H1 (cell line): ENCODE measurements at regions not wholly inside any gene's neighbourhood (a gene's known extent, or its start where the extent isn't known, plus 50 kb on each side); places are given as distances from the start of the nearest gene placed in this dataset.

ENCODE experiments used
- CTCF ChIA-PET: fragments of 300-600 bp; sonication (Branson Sonifier 250); formaldehyde crosslinking; loops from one replicate; lab custom pipeline; 2021; ENCODE audit not compliant: partially characterized antibody; lab: Charles Lee
- POLR2A ChIA-PET: fragments of 300-600 bp; sonication (Branson Sonifier 250); formaldehyde crosslinking; loops from one replicate; lab custom pipeline; 2021; ENCODE audit warnings: inconsistent platforms; ENCODE audit not compliant: partially characterized antibody; lab: Charles Lee
- DNase-seq, 2 experiments: peaks; one replicate each; pipeline versions ENCODE4 v3.0.0 to v3.0.0-alpha.2; 2010 to 2022; ENCODE audit warnings: low spot score in 2 of 2, low read depth in 1 of 2, mixed read lengths in 1 of 2
- FAIRE-seq: peaks from 2 replicates; lab custom pipeline; 2011; peaks lifted over from hg19 to GRCh38; lab: Jason Lieb, UNC
- H2AFZ ChIP-seq: 2 replicates; pipeline ENCODE4 v1.8.1; 2012; ENCODE audit warnings: low read length, inconsistent platforms
- H2AK5ac ChIP-seq: 2 replicates; pipeline ENCODE4 v1.6.1; 2013; ENCODE audit warnings: low read depth, low read length
- H2BK120ac ChIP-seq: replicated peaks from 2 replicates; pipeline ENCODE3; 2013; ENCODE audit warnings: low read depth, low read length, inconsistent platforms
- H2BK12ac ChIP-seq: 2 replicates; pipeline ENCODE4 v1.6.1; 2013; ENCODE audit warnings: low read depth, low read length
- H2BK15ac ChIP-seq: 2 replicates; pipeline ENCODE4 v1.6.1; 2013; ENCODE audit warnings: low read length
- H2BK20ac ChIP-seq: 2 replicates; pipeline ENCODE4 v1.6.1; 2013; ENCODE audit warnings: low read length
- H2BK5ac ChIP-seq: 2 replicates; pipeline ENCODE4 v1.6.1; 2013; ENCODE audit warnings: low read depth, low read length
- H3K14ac ChIP-seq: 2 replicates; pipeline ENCODE4 v1.6.1; 2013; ENCODE audit warnings: inconsistent platforms; ENCODE audit not compliant: insufficient read length
- H3K18ac ChIP-seq: 2 replicates; pipeline ENCODE4 v1.6.1; 2013; ENCODE audit warnings: low read length; ENCODE audit errors: extremely low read depth
- H3K23ac ChIP-seq: 2 replicates; pipeline ENCODE4 v1.6.1; 2013; ENCODE audit warnings: inconsistent platforms; ENCODE audit not compliant: insufficient read length
- H3K23me2 ChIP-seq: 2 replicates; pipeline ENCODE4 v1.6.1; 2013; ENCODE audit warnings: low read depth, low read length
- H3K27ac ChIP-seq: 2 replicates; pipeline ENCODE4 v1.6.1; 2011; ENCODE audit warnings: low read depth, low read length, inconsistent platforms
- H3K27me3 ChIP-seq, 4 experiments: replicated peaks in 1 of 4; 1 replicate in 1 of 4; 2 replicates in 3 of 4; pipeline versions ENCODE4 v1.6.1 to v1.8.1; 2011 to 2013; ENCODE audit warnings: low read length in 3 of 4, mild to moderate bottlenecking in 3 of 4, inconsistent platforms in 2 of 4, mixed read lengths in 2 of 4, moderate library complexity in 1 of 4; ENCODE audit not compliant: control insufficient read depth in 3 of 4, insufficient read depth in 3 of 4; ENCODE audit errors: extremely low read depth in 1 of 4
- H3K36me3 ChIP-seq, 4 experiments: 2 replicates each; pipeline versions ENCODE4 v1.6.1 to v1.8.1; 2011 to 2013; ENCODE audit warnings: mild to moderate bottlenecking in 4 of 4, low read length in 3 of 4, moderate library complexity in 2 of 4, control low read depth in 1 of 4, inconsistent platforms in 1 of 4; ENCODE audit not compliant: insufficient read depth in 4 of 4, control insufficient read depth in 2 of 4
- H3K4ac ChIP-seq: replicated peaks from 2 replicates; pipeline ENCODE3; 2013; ENCODE audit warnings: low read length, low read depth, mixed read lengths, inconsistent platforms; ENCODE audit not compliant: insufficient read length
- H3K4me1 ChIP-seq, 4 experiments: replicated peaks in 1 of 4; 1 replicate in 1 of 4; 2 replicates in 3 of 4; pipeline versions ENCODE4 v1.6.1 to v1.8.1; 2011 to 2013; ENCODE audit warnings: low read length in 3 of 4, inconsistent platforms in 2 of 4, mixed read lengths in 1 of 4; ENCODE audit not compliant: insufficient read depth in 4 of 4, control insufficient read depth in 3 of 4
- H3K4me2 ChIP-seq, 2 experiments: 2 replicates each; pipeline versions ENCODE4 v1.6.1 to v1.8.1; 2011 to 2013; ENCODE audit warnings: low read depth in 2 of 2, low read length in 2 of 2, control low read depth in 1 of 2, inconsistent platforms in 1 of 2, mild to moderate bottlenecking in 1 of 2; ENCODE audit not compliant: insufficient read depth in 1 of 2
- H3K4me3 ChIP-seq, 4 experiments: fragments of 200-600, 300-600 bp in 1 of 4; sonication (generic), shearing (Covaris generic), sonication (Bioruptor Twin) in 1 of 4; 2 replicates each; pipeline versions ENCODE4 v1.5.1 to v1.8.1; 2011 to 2016; ENCODE audit warnings: low read length in 4 of 4, low read depth in 3 of 4, control low read depth in 2 of 4, inconsistent platforms in 2 of 4, mild to moderate bottlenecking in 2 of 4, mixed read lengths in 1 of 4, moderate library complexity in 1 of 4; ENCODE audit not compliant: insufficient read depth in 2 of 4; ENCODE audit errors: extremely low read depth in 1 of 4
- H3K56ac ChIP-seq: replicated peaks from 2 replicates; pipeline ENCODE3; 2013; ENCODE audit warnings: low read depth, mild to moderate bottlenecking, mixed read lengths, low read length, inconsistent platforms; ENCODE audit not compliant: insufficient read length
- H3K79me1 ChIP-seq: 2 replicates; pipeline ENCODE4 v1.6.1; 2013; ENCODE audit warnings: low read depth, low read length, control low read depth
- H3K79me2 ChIP-seq, 2 experiments: 2 replicates each; pipeline versions ENCODE4 v1.6.1 to v1.8.1; 2012 to 2013; ENCODE audit warnings: low read length in 2 of 2, mild to moderate bottlenecking in 2 of 2, inconsistent platforms in 1 of 2; ENCODE audit not compliant: insufficient read depth in 2 of 2, control insufficient read depth in 1 of 2
- H3K9ac ChIP-seq, 4 experiments: replicated peaks in 1 of 4; 1 replicate in 1 of 4; 2 replicates in 3 of 4; pipeline versions ENCODE4 v1.6.1 to v1.8.1; 2011 to 2013; ENCODE audit warnings: low read depth in 3 of 4, low read length in 3 of 4, control low read depth in 2 of 4, mild to moderate bottlenecking in 2 of 4, moderate library complexity in 2 of 4, inconsistent platforms in 1 of 4; ENCODE audit errors: extremely low read depth in 1 of 4
- H3K9me3 ChIP-seq, 2 experiments: 2 replicates each; pipeline versions ENCODE4 v1.6.1 to v1.8.1; 2012 to 2013; ENCODE audit warnings: mild to moderate bottlenecking in 2 of 2, moderate library complexity in 2 of 2, control low read depth in 1 of 2, inconsistent platforms in 1 of 2, low read depth in 1 of 2, low read length in 1 of 2, mixed read lengths in 1 of 2; ENCODE audit not compliant: insufficient read depth in 2 of 2
- H4K20me1 ChIP-seq, 2 experiments: replicated peaks in 1 of 2; 2 replicates each; pipeline versions ENCODE3 to v1.8.1; 2011 to 2013; ENCODE audit warnings: inconsistent platforms in 2 of 2, low read length in 2 of 2, mild to moderate bottlenecking in 1 of 2; ENCODE audit not compliant: insufficient read depth in 2 of 2, control insufficient read depth in 1 of 2
- H4K5ac ChIP-seq: 2 replicates; pipeline ENCODE4 v1.6.1; 2013; ENCODE audit warnings: low read length, low read depth, mixed read lengths, inconsistent platforms; ENCODE audit not compliant: insufficient read length
- H4K8ac ChIP-seq: 2 replicates; pipeline ENCODE4 v1.8.0; 2013; ENCODE audit warnings: mild to moderate bottlenecking, moderate library complexity, low read length, inconsistent platforms; ENCODE audit not compliant: insufficient read depth; ENCODE audit errors: extremely low read depth
- H4K91ac ChIP-seq: replicated peaks from 2 replicates; pipeline ENCODE3; 2013; ENCODE audit warnings: low read length, mixed read lengths, inconsistent platforms; ENCODE audit not compliant: insufficient read length
- ATF3 ChIP-seq: IDR thresholded peaks from 2 replicates; pipeline ENCODE4 v1.6.1; 2011; ENCODE audit warnings: low read depth, mild to moderate bottlenecking, low read length; ENCODE audit not compliant: insufficient read depth
- CTBP2 ChIP-seq: IDR thresholded peaks from 2 replicates; pipeline ENCODE4 v1.7.0; 2011; ENCODE audit warnings: borderline replicate concordance, mild to moderate bottlenecking, moderate library complexity, mixed read lengths, low read length; ENCODE audit not compliant: insufficient read depth, insufficient read length
- GABPA ChIP-seq: IDR thresholded peaks from 2 replicates; pipeline ENCODE4 v1.6.1; 2011; ENCODE audit warnings: mild to moderate bottlenecking, low read length, moderate library complexity, borderline replicate concordance; ENCODE audit not compliant: insufficient read depth
- JUN ChIP-seq: IDR thresholded peaks from 2 replicates; pipeline ENCODE4 v1.6.1; 2011; ENCODE audit warnings: low read depth, mild to moderate bottlenecking, improper control_type of control experiment, low read length
- KDM5A ChIP-seq: fragments of 200-600 bp; IDR thresholded peaks from 2 replicates; pipeline ENCODE4 v1.7.1; 2012; ENCODE audit warnings: mild to moderate bottlenecking, low read length, inconsistent platforms, mixed read lengths
- MAFK ChIP-seq: IDR thresholded peaks from 2 replicates; pipeline ENCODE4 v1.6.1; 2012; ENCODE audit warnings: low read depth, mild to moderate bottlenecking, improper control_type of control experiment, low read length
- POLR2AphosphoS5 ChIP-seq: IDR thresholded peaks from 2 replicates; pipeline ENCODE4 v1.6.1; 2011; ENCODE audit warnings: low read depth, low read length
- SAP30 ChIP-seq: fragments of 300-600 bp; sonication (generic); IDR thresholded peaks from 2 replicates; pipeline ENCODE4 v1.7.1; 2012; ENCODE audit warnings: low read length, moderate library complexity, mild to moderate bottlenecking, inconsistent platforms; ENCODE audit not compliant: insufficient read depth, insufficient replicate concordance
- SIRT6 ChIP-seq: IDR thresholded peaks from one replicate; pipeline ENCODE4 v1.7.1; 2012; ENCODE audit warnings: low read length, inconsistent platforms
- SIX5 ChIP-seq: IDR thresholded peaks from 2 replicates; pipeline ENCODE4 v1.6.1; 2011; ENCODE audit warnings: mild to moderate bottlenecking, low read depth, low read length
- SRF ChIP-seq: IDR thresholded peaks from 2 replicates; pipeline ENCODE4 v1.6.1; 2011; ENCODE audit warnings: mild to moderate bottlenecking, low read depth, low read length, moderate library complexity
- TBP ChIP-seq: IDR thresholded peaks from 2 replicates; pipeline ENCODE4 v1.6.1; 2011; ENCODE audit warnings: low read depth, low read length, improper control_type of control experiment
- USF2 ChIP-seq: IDR thresholded peaks from 2 replicates; pipeline ENCODE4 v1.6.1; 2011; ENCODE audit warnings: low read length, improper control_type of control experiment
- WGBS, 2 experiments: shearing (Covaris generic) in 1 of 2; methylation state at CpG; one replicate each; pipeline versions ENCODE4 v1.1.6 to v1.1.7; 2013 to 2015; ENCODE audit warnings: low lambda C conversion rate in 2 of 2, mixed read lengths in 2 of 2, inconsistent platforms in 1 of 2, low coverage in 1 of 2, missing lambda C conversion rate in 1 of 2; ENCODE audit not compliant: insufficient replicate concordance in 2 of 2, insufficient coverage in 1 of 2, insufficient read length in 1 of 2; ENCODE audit errors: extremely low coverage in 1 of 2, missing lambda C conversion rate in 1 of 2; 5-methylcytosine and 5-hydroxymethylcytosine counted together

- no peak overlapping the region for H4K5ac ChIP-seq
- FAIRE-seq (no peak), DNase-seq (no peak)
- H3K4me2 ChIP-seq: no peak overlapping the region
- ChIA-PET POLR2A (no interaction called here), CTCF (interaction anchor here (1.5 kb wide), 1 partner anchor 10 kb away, joined by 3 read pairs; no protein-coding TSS in a partner anchor)
- H3K23me2 ChIP-seq: no peaks in the 10 kb centered on the region; the same call in 1 of the 2 replicates
- H4K20me1 ChIP-seq: no peaks in the 10 kb centered on the region
- H3K36me3 ChIP-seq: no peaks in the 10 kb centered on the region
- WGBS, 2 experiments: 96% methylated on average over 5 of the region's 5 CpGs; no CpG with 5 or more reads in 1 of the 2 experiments
- peaks cover 3 to 6% (median 5%) of the 10 kb centered on the region in 4 experiments; a peak in 6 of 7 replicates for H3K4me1 ChIP-seq
- no peak overlapping the region for H3K23ac ChIP-seq
- H3K27me3 ChIP-seq: no peaks in the 10 kb centered on the region
- H4K91ac ChIP-seq: no peak overlapping the region
- no peak overlapping the region for H3K27ac ChIP-seq
- H2BK15ac ChIP-seq: no peak overlapping the region
- no peak overlapping the region for H2BK20ac ChIP-seq
- H2BK120ac ChIP-seq: no peak overlapping the region
- no peak overlapping the region for H3K14ac ChIP-seq
- no peak overlapping the region for H3K4me3 ChIP-seq
- H2BK12ac ChIP-seq: no peak overlapping the region
- no peak overlapping the region for H2AFZ ChIP-seq
- peaks cover 0 to 14% of the 10 kb centered on the region in 2 experiments; a peak in 1 of 4 replicates for H3K79me2 ChIP-seq
- H3K9me3 ChIP-seq: no peaks in the 10 kb centered on the region
- H2AK5ac ChIP-seq: no peak overlapping the region
- H3K4ac ChIP-seq: no peak overlapping the region
- no peak overlapping the region for H3K56ac ChIP-seq
- no peak overlapping the region for H3K9ac ChIP-seq
- no peak overlapping the region for H4K8ac ChIP-seq
- H3K18ac ChIP-seq: no peak overlapping the region
- no peak overlapping the region for H2BK5ac ChIP-seq
- H3K79me1 ChIP-seq: peaks cover 6% of the 10 kb centered on the region; the same call in 1 of the 2 replicates
- TF ChIP-seq CTBP2 (no peak), SIX5 (no peak), USF2 (no peak), SRF (no peak), POLR2AphosphoS5 (no peak), JUN (no peak), KDM5A (no peak), GABPA (no peak), MAFK (no peak), ATF3 (no peak), SIRT6 (no peak), SAP30 (no peak), TBP (no peak)
These were observed 248.1 kb upstream of the C2CD4B start for GRCh38 chr15:62413153-62413552.
